HCT116 (cell line): ENCODE measurements at regions not wholly inside any gene's neighbourhood (a gene's known extent, or its start where the extent isn't known, plus 50 kb on each side); places are given as distances from the start of the nearest gene placed in this dataset.

Source experiments
- ATAC-seq: fragments of 200-7000 bp; cut with Tn5 transposase; 2 replicates; pipeline ENCODE4 v1.9.1; 2020; ENCODE audit warnings: mild to moderate bottlenecking, moderate library complexity
- BruUV-seq: library from RNA; stranded (reverse); fragments of 400-500 nt; replicated peaks from 2 replicates; lab custom pipeline; 2021; lab: Mats Ljungman, UMichigan
- CTCF ChIA-PET: fragments of 300-600 bp; sonication (Branson Sonifier 250); formaldehyde crosslinking; loops from one replicate; lab custom pipeline; 2021; ENCODE audit warnings: antibody characterized with exemption; lab: Charles Lee
- POLR2A ChIA-PET: fragments of 300-600, 350-600 bp; sonication (Branson Sonifier 250); formaldehyde crosslinking; loops from one replicate; lab custom pipeline; 2021; ENCODE audit warnings: antibody characterized with exemption; lab: Charles Lee
- RAD21 ChIA-PET, 2 experiments: fragments of 300-600 bp; sonication (Branson Sonifier 250); formaldehyde crosslinking; loops; one replicate each; lab custom pipeline; 2023; ENCODE audit warnings: low total read pairs in 2 of 2; ENCODE audit not compliant: uncharacterized antibody in 2 of 2, unreplicated experiment in 2 of 2, low non-redundant PET in 1 of 2; lab: Charles Lee
- DNase-seq: peaks from one replicate; pipeline ENCODE4 v3.0.0-alpha.2; 2010; ENCODE audit warnings: low read depth, low spot score
- H2AFZ ChIP-seq: fragments of 200-600 bp; shearing (Covaris generic), sonication (generic); 2 replicates; pipeline ENCODE4 v1.6.1; 2017; ENCODE audit warnings: low read depth, mixed run types, mixed read lengths, antibody characterized with exemption, low read length; ENCODE audit not compliant: poor library complexity, severe bottlenecking
- H3K27ac ChIP-seq: 2 replicates; pipeline ENCODE4 v1.5.1; 2012; ENCODE audit warnings: low read depth, low read length
- H3K27me3 ChIP-seq: fragments of 200-600 bp; sonication (generic); 2 replicates; pipeline ENCODE4 v1.6.1; 2016; ENCODE audit warnings: mixed run types, low read length, mixed read lengths; ENCODE audit not compliant: insufficient read depth
- H3K36me3 ChIP-seq, 2 experiments: fragments of 200-500 bp in 1 of 2; fragments of 200-600 bp in 1 of 2; sonication (Bioruptor generic) in 1 of 2; sonication (generic) in 1 of 2; 2 replicates each; pipeline versions ENCODE4 v1.5.1 to v1.6.1; 2014 to 2016; ENCODE audit warnings: low read length in 2 of 2, inconsistent platforms in 1 of 2, mixed read lengths in 1 of 2, mixed run types in 1 of 2; ENCODE audit not compliant: insufficient read depth in 2 of 2, control insufficient read depth in 1 of 2
- H3K4me1 ChIP-seq, 2 experiments: fragments of 200-600 bp in 1 of 2; sonication (generic) in 1 of 2; 2 replicates each; pipeline versions ENCODE4 v1.5.1 to v1.6.1; 2012 to 2017; ENCODE audit warnings: low read length in 2 of 2, inconsistent platforms in 1 of 2, mild to moderate bottlenecking in 1 of 2, mixed read lengths in 1 of 2, mixed run types in 1 of 2, moderate library complexity in 1 of 2; ENCODE audit not compliant: insufficient read depth in 2 of 2, control insufficient read depth in 1 of 2
- H3K4me2 ChIP-seq: fragments of 200-600 bp; sonication (generic); 2 replicates; pipeline ENCODE4 v1.6.1; 2017; ENCODE audit warnings: mixed run types, low read length, mixed read lengths
- H3K4me3 ChIP-seq, 2 experiments: fragments of 200-600 bp in 1 of 2; sonication (generic) in 1 of 2; replicated peaks in 1 of 2; 2 replicates each; pipeline ENCODE4 v1.5.1; 2011 to 2016; ENCODE audit warnings: low read length in 2 of 2, control low read depth in 1 of 2, low read depth in 1 of 2, mild to moderate bottlenecking in 1 of 2, mixed read lengths in 1 of 2, mixed run types in 1 of 2
- H3K79me2 ChIP-seq: fragments of 200-600 bp; sonication (generic); 2 replicates; pipeline ENCODE4 v1.6.1; 2017; ENCODE audit warnings: mild to moderate bottlenecking, mixed run types, low read length, moderate library complexity, mixed read lengths; ENCODE audit not compliant: insufficient read depth
- H3K9ac ChIP-seq: fragments of 200-600 bp; sonication (generic); 2 replicates; pipeline ENCODE4 v1.6.1; 2016; ENCODE audit warnings: low read length, mixed read lengths
- H3K9me2 ChIP-seq: fragments of 200-600 bp; sonication (generic), shearing (Covaris generic); 2 replicates; pipeline ENCODE4 v1.6.1; 2017; ENCODE audit warnings: mixed run types, mild to moderate bottlenecking, moderate library complexity; ENCODE audit not compliant: insufficient read depth
- H3K9me3 ChIP-seq, 2 experiments: fragments of 200-500 bp in 1 of 2; fragments of 200-600 bp in 1 of 2; sonication (Bioruptor generic) in 1 of 2; sonication (generic) in 1 of 2; 2 replicates each; pipeline ENCODE4 v1.6.1; 2014 to 2017; ENCODE audit warnings: low read length in 2 of 2, mixed read lengths in 2 of 2, inconsistent platforms in 1 of 2, low read depth in 1 of 2, mild to moderate bottlenecking in 1 of 2, mixed run types in 1 of 2, moderate library complexity in 1 of 2; ENCODE audit not compliant: control insufficient read depth in 1 of 2, insufficient read depth in 1 of 2
- H4K20me1 ChIP-seq: fragments of 200-600 bp; sonication (generic), shearing (Covaris generic); 2 replicates; pipeline ENCODE4 v1.6.1; 2017; ENCODE audit warnings: mixed run types, mild to moderate bottlenecking, moderate library complexity; ENCODE audit not compliant: insufficient read depth
- CTCF ChIP-seq, 3 experiments: fragments of 200-600 bp in 1 of 3; sonication (generic) in 1 of 3; IDR thresholded peaks in 2 of 3; conservative IDR thresholded peaks in 1 of 3; 2 replicates each; pipeline ENCODE4 v1.5.1; 2012 to 2017; ENCODE audit warnings: low read depth in 2 of 3, low read length in 2 of 3, antibody characterized with exemption in 1 of 3, borderline replicate concordance in 1 of 3, control low read depth in 1 of 3, mild to moderate bottlenecking in 1 of 3, mixed read lengths in 1 of 3, mixed run types in 1 of 3, moderate library complexity in 1 of 3; ENCODE audit not compliant: insufficient read depth in 1 of 3
- EGR1 ChIP-seq: IDR thresholded peaks from 2 replicates; pipeline ENCODE4 v1.6.1; 2012; ENCODE audit warnings: low read depth
- ELF1 ChIP-seq: IDR thresholded peaks from 2 replicates; pipeline ENCODE4 v1.6.1; 2012; ENCODE audit warnings: low read depth, borderline replicate concordance
- EZH2phosphoT487 ChIP-seq: fragments of 200-600 bp; IDR thresholded peaks from 2 replicates; pipeline ENCODE4 v1.6.1; 2018; ENCODE audit warnings: antibody characterized with exemption, borderline replicate concordance
- FOSL1 ChIP-seq: IDR thresholded peaks from 2 replicates; pipeline ENCODE4 v1.6.1; 2012; ENCODE audit warnings: low read depth
- TCF7L2 ChIP-seq: IDR thresholded peaks from 2 replicates; pipeline ENCODE4 v1.7.0; 2011; ENCODE audit warnings: borderline replicate concordance, inconsistent platforms; ENCODE audit not compliant: insufficient read depth, insufficient read length; ENCODE audit errors: extremely low read depth
- YY1 ChIP-seq: IDR thresholded peaks from 2 replicates; pipeline ENCODE4 v1.6.1; 2011; ENCODE audit warnings: low read length, low read depth, moderate library complexity, mild to moderate bottlenecking; ENCODE audit not compliant: insufficient replicate concordance; ENCODE audit errors: extremely low read depth
- intact Hi-C: fragments of 100-400 bp; cut with micrococcal nuclease; formaldehyde crosslinking; loops from 2 replicates; pipeline ENCODE4 v1.10.0; 2022

GRCh38 chr9:71587576-71588362, 180.5 kb downstream of the CEMIP2 start:
- Histone ChIP-seq H3K4me2 (no peak overlapping the region), H3K9me3 (no peaks in the 10 kb centered on the region), H3K27ac (no peak overlapping the region), H2AFZ (no peak overlapping the region), H3K4me1 (no peaks in the 10 kb centered on the region), H3K9ac (no peak overlapping the region), H3K27me3 (no peaks in the 10 kb centered on the region), H3K9me2 (no peaks in the 10 kb centered on the region), H3K79me2 (no peaks in the 10 kb centered on the region), H3K36me3 (no peaks in the 10 kb centered on the region), H4K20me1 (no peaks in the 10 kb centered on the region)
- DNase-seq = no peak
- intact Hi-C loops = no loop called here
- peak; percentile 40; the same call in 1 of the 2 replicates for ATAC-seq
- no TSS peak for BruUV-seq
- ChIA-PET POLR2A (no interaction called here), RAD21 (no interaction called here), CTCF (no interaction called here)
- no peak for TF ChIP-seq EGR1
- TF ChIP-seq FOSL1 = 0 out of 2 replicates have a peak, but pooled peaks have one; percentile 9
- TF ChIP-seq CTCF (IDR thresholded peaks at IDR 0.05 in 2 of 3, conservative IDR thresholded peaks at IDR 0.05 in 1 of 3; ENCODE audit: borderline replicate concordance in 1 of 3, insufficient read depth in 1 of 3, low read depth in 2 of 3, low read length in 2 of 3) = no peak
- TF ChIP-seq, all 23 proteins: peak for 1
- H3K4me3 ChIP-seq = no peak overlapping the region

GRCh38 chr9:71583792-71584191, 184.5 kb downstream of the CEMIP2 start:
- ATAC-seq (no peak), DNase-seq (no peak)
- Histone ChIP-seq H3K4me1 (no peaks in the 10 kb centered on the region), H3K9me2 (no peaks in the 10 kb centered on the region), H2AFZ (no peak overlapping the region), H3K36me3 (no peaks in the 10 kb centered on the region), H3K4me2 (no peak overlapping the region), H4K20me1 (no peaks in the 10 kb centered on the region), H3K9ac (no peak overlapping the region), H3K27me3 (no peaks in the 10 kb centered on the region), H3K27ac (no peak overlapping the region), H3K9me3 (no peaks in the 10 kb centered on the region), H3K79me2 (no peaks in the 10 kb centered on the region), H3K4me3 (no peak overlapping the region)
- POLR2A ChIA-PET = no interaction called here
- BruUV-seq = no TSS peak
- TF ChIP-seq CTCF (IDR thresholded peaks at IDR 0.05 in 2 of 3, conservative IDR thresholded peaks at IDR 0.05 in 1 of 3; ENCODE audit: borderline replicate concordance in 1 of 3, insufficient read depth in 1 of 3, low read depth in 2 of 3, low read length in 2 of 3) (no peak), TCF7L2 (no peak), ELF1 (no peak), EZH2phosphoT487 (no peak), YY1 (no peak), EGR1 (no peak)
- CTCF ChIA-PET = no interaction called here
- RAD21 ChIA-PET = no interaction called here
- intact Hi-C loops = no loop called here
